K562 (cell line): ENCODE measurements at regions not wholly inside any gene's neighbourhood (a gene's known extent, or its start where the extent isn't known, plus 50 kb on each side); places are given as distances from the start of the nearest gene placed in this dataset.

Experiments
- ATAC-seq: fragments of 200-7000 bp; cut with Tn5 transposase; 3 replicates; pipeline ENCODE4 v1.9.1; 2020; ENCODE audit warnings: moderate library complexity
- BruUV-seq: library from RNA; stranded (reverse); fragments of 400-500 nt; replicated peaks from 2 replicates; lab custom pipeline; 2021; lab: Mats Ljungman, UMichigan
- CTCF ChIA-PET: fragments of 300-600 bp; formaldehyde crosslinking; extraction: SDS; loops from one replicate; lab custom pipeline; 2021; ENCODE audit warnings: low intra/inter-chr PET ratio; lab: Yijun Ruan, JAX
- POLR2A ChIA-PET: fragments of 300-600, 350-650 bp; sonication (Branson Sonifier 250); formaldehyde crosslinking; extraction: SDS; loops from one replicate; lab custom pipeline; 2021; ENCODE audit warnings: antibody characterized with exemption, inconsistent platforms; lab: Yijun Ruan, JAX
- DNase-seq, 4 experiments: peaks; one replicate each; pipeline versions ENCODE4 v3.0.0 to v3.0.0-alpha.2; 2011 to 2018; ENCODE audit warnings: low spot score in 3 of 4, mixed read lengths in 3 of 4; ENCODE audit errors: extremely low read depth in 1 of 4
- FAIRE-seq: peaks from 2 replicates; lab custom pipeline; 2011; peaks lifted over from hg19 to GRCh38; lab: Jason Lieb, UNC
- H2AFZ ChIP-seq: 2 replicates; pipeline ENCODE4 v1.6.0; 2011; ENCODE audit warnings: low read depth, low read length, control low read depth, inconsistent platforms
- H3K27ac ChIP-seq: fragments of 200-600 bp; 3 replicates; pipeline ENCODE4 v1.8.0; 2011; ENCODE audit warnings: low read depth, mild to moderate bottlenecking, control low read depth, inconsistent platforms, low read length, moderate library complexity, mixed read lengths; ENCODE audit errors: extremely low read depth
- H3K27me3 ChIP-seq, 2 experiments: fragments of 300-600 bp in 1 of 2; 2 replicates in 1 of 2; 3 replicates in 1 of 2; pipeline versions ENCODE4 v1.6.0 to v1.8.0; 2011; ENCODE audit warnings: inconsistent platforms in 2 of 2, low read length in 2 of 2, mild to moderate bottlenecking in 1 of 2, mixed read lengths in 1 of 2, moderate library complexity in 1 of 2; ENCODE audit not compliant: control insufficient read depth in 2 of 2, insufficient read depth in 2 of 2
- H3K36me3 ChIP-seq: fragments of 300-600 bp; 3 replicates; pipeline ENCODE4 v1.8.0; 2011; ENCODE audit warnings: mild to moderate bottlenecking, low read length, inconsistent platforms; ENCODE audit not compliant: control insufficient read depth, insufficient read depth
- H3K4me1 ChIP-seq, 2 experiments: fragments of 200-600 bp in 1 of 2; replicated peaks in 1 of 2; 2 replicates in 1 of 2; 3 replicates in 1 of 2; pipeline versions ENCODE4 v1.5.1 to v1.8.0; 2011; ENCODE audit warnings: inconsistent platforms in 2 of 2, low read length in 2 of 2, mild to moderate bottlenecking in 1 of 2, mixed read lengths in 1 of 2, moderate library complexity in 1 of 2; ENCODE audit not compliant: control insufficient read depth in 2 of 2, insufficient read depth in 2 of 2
- H3K4me2 ChIP-seq: 2 replicates; pipeline ENCODE4 v1.6.1; 2011; ENCODE audit warnings: low read length, control low read depth, inconsistent platforms, mixed read lengths; ENCODE audit not compliant: insufficient read depth
- H3K4me3 ChIP-seq: fragments of 200-600 bp; sonication (generic), shearing (Covaris generic); 2 replicates; pipeline ENCODE4 v1.5.1; 2016; ENCODE audit warnings: control low read depth, inconsistent platforms
- H3K79me2 ChIP-seq: fragments of 200-600 bp; 3 replicates; pipeline ENCODE4 v1.8.0; 2011; ENCODE audit warnings: low read length, inconsistent platforms; ENCODE audit not compliant: control insufficient read depth, insufficient read depth
- H3K9ac ChIP-seq, 2 experiments: 2 replicates each; pipeline versions ENCODE4 v1.6.0 to v1.6.1; 2011; ENCODE audit warnings: low read depth in 2 of 2, low read length in 2 of 2, control low read depth in 1 of 2, inconsistent platforms in 1 of 2, mild to moderate bottlenecking in 1 of 2, mixed read lengths in 1 of 2; ENCODE audit not compliant: insufficient read depth in 1 of 2
- H3K9me1 ChIP-seq: one replicate; pipeline ENCODE4 v1.6.0; 2011; ENCODE audit warnings: inconsistent platforms, mild to moderate bottlenecking, low read length, moderate library complexity; ENCODE audit not compliant: control insufficient read depth, insufficient read depth
- H3K9me3 ChIP-seq: replicated peaks from 2 replicates; pipeline ENCODE4 v1.5.1; 2011; ENCODE audit warnings: low read depth, low read length, inconsistent platforms; ENCODE audit not compliant: control insufficient read depth, insufficient read depth
- H4K20me1 ChIP-seq: replicated peaks from 2 replicates; pipeline ENCODE4 v1.6.1; 2011; ENCODE audit warnings: low read length, inconsistent platforms, mixed read lengths; ENCODE audit not compliant: control insufficient read depth, insufficient read depth
- DIDO1 ChIP-seq: fragments of 450-650 bp; IDR thresholded peaks from 2 replicates; pipeline ENCODE4 v1.6.1; 2016; ENCODE audit warnings: low read depth, missing biosample characterization, missing genetic modification characterization
- ETS1 ChIP-seq: conservative IDR thresholded peaks from 2 replicates; pipeline ENCODE4 v1.6.1; 2011; ENCODE audit warnings: low read depth, mild to moderate bottlenecking, low read length; ENCODE audit not compliant: control insufficient read depth
- HDAC2 ChIP-seq: fragments of 450-650 bp; IDR thresholded peaks from 2 replicates; pipeline ENCODE4 v1.6.1; 2016; ENCODE audit warnings: mild to moderate bottlenecking
- MEF2A ChIP-seq: IDR thresholded peaks from 2 replicates; pipeline ENCODE4 v1.6.1; 2011; ENCODE audit warnings: low read depth, mild to moderate bottlenecking, low read length, moderate library complexity; ENCODE audit not compliant: control insufficient read depth
- MYNN ChIP-seq, 2 experiments: sonication (generic); formaldehyde crosslinking in 1 of 2; IDR thresholded peaks; 2 replicates each; pipeline versions ENCODE4 v1.5.0 to v1.6.1; 2016 to 2020; ENCODE audit warnings: antibody characterized with exemption in 1 of 2, missing genetic modification reagents in 1 of 2
- PHF21A ChIP-seq: fragments of 450-650 bp; IDR thresholded peaks from 2 replicates; pipeline ENCODE4 v1.6.1; 2017; ENCODE audit warnings: low read depth, borderline replicate concordance
- SAFB ChIP-seq: fragments of 200-400 bp; formaldehyde crosslinking; IDR thresholded peaks from 2 replicates; pipeline ENCODE4 v1.6.1; 2017; ENCODE audit warnings: low read depth, low read length, borderline replicate concordance
- TBP ChIP-seq: optimal IDR thresholded peaks from 2 replicates; pipeline ENCODE3; 2011; ENCODE audit warnings: low read depth, low read length, improper control_type of control experiment
- ZBTB7A ChIP-seq: IDR thresholded peaks from 2 replicates; pipeline ENCODE4 v1.6.1; 2011; ENCODE audit warnings: low read depth, mild to moderate bottlenecking, low read length, moderate library complexity, borderline replicate concordance; ENCODE audit not compliant: control insufficient read depth
- ZNF717 ChIP-seq: fragments of 250-450 bp; sonication (Bioruptor Pico); IDR thresholded peaks from 2 replicates; pipeline ENCODE4 v1.5.0; 2021
- WGBS: fragments of 100-300 bp; shearing (Covaris generic); methylation state at CpG from one replicate; pipeline ENCODE4 v1.1.6; 2016; ENCODE audit warnings: low coverage, mixed read lengths; ENCODE audit not compliant: insufficient coverage; ENCODE audit errors: missing lambda C conversion rate; 5-methylcytosine and 5-hydroxymethylcytosine counted together
- in situ Hi-C: fragments of 300-500 bp; cut with MboI; formaldehyde crosslinking; loops from 4 replicates; pipeline ENCODE4 v1.15.0; 2018; ENCODE audit warnings: inconsistent platforms, mixed read lengths
- intact Hi-C: fragments of 100-400 bp; cut with micrococcal nuclease; formaldehyde crosslinking; loops from 2 replicates; pipeline ENCODE4 v1.14.2; 2022
- TF ChIP-seq, protein P1 (sequence below): fragments of 450-650 bp; IDR thresholded peaks from 2 replicates; pipeline ENCODE4 v1.6.1; 2016; ENCODE audit warnings: mild to moderate bottlenecking, moderate library complexity

- Histone ChIP-seq H2AFZ (no peak overlapping the region), H3K36me3 (no peaks in the 10 kb centered on the region), H3K27me3 (peaks cover 0 to 30% of the 10 kb centered on the region in 2 experiments; a peak in 3 of 5 replicates), H3K4me3 (no peak overlapping the region), H3K9me3 (no peaks in the 10 kb centered on the region), H3K27ac (no peak overlapping the region), H3K4me2 (no peak overlapping the region), H3K79me2 (no peaks in the 10 kb centered on the region), H3K4me1 (no peaks in the 10 kb centered on the region), H3K9ac (no peak overlapping the region), H3K9me1 (no peaks in the 10 kb centered on the region), H4K20me1 (no peaks in the 10 kb centered on the region)
- in situ Hi-C loops: no loop called here
- intact Hi-C loops: no loop called here
- ATAC-seq: no peak
- ChIA-PET POLR2A (interaction anchor here (0.9 kb wide), 1 partner anchor 11 kb away, joined by 3 read pairs; no protein-coding TSS in a partner anchor), CTCF (no interaction called here)
- FAIRE-seq: no peak
- WGBS: 0% methylated on average over 1 of the region's 1 CpG
- DNase-seq: no peak
- BruUV-seq: no TSS peak
- TF ChIP-seq MEF2A (no peak), DIDO1 (no peak), SAFB (no peak), HDAC2 (no peak), ETS1 (no peak), MYNN (IDR thresholded peaks at IDR 0.05) (no peak), MYNN (CRISPR knock-in tag; IDR thresholded peaks at IDR 0.05) (no peak), ZBTB7A (no peak), ZNF717 (CRISPR knock-in tag) (no peak), TBP (no peak), PHF21A (no peak)
- TF ChIP-seq, protein P1, sequence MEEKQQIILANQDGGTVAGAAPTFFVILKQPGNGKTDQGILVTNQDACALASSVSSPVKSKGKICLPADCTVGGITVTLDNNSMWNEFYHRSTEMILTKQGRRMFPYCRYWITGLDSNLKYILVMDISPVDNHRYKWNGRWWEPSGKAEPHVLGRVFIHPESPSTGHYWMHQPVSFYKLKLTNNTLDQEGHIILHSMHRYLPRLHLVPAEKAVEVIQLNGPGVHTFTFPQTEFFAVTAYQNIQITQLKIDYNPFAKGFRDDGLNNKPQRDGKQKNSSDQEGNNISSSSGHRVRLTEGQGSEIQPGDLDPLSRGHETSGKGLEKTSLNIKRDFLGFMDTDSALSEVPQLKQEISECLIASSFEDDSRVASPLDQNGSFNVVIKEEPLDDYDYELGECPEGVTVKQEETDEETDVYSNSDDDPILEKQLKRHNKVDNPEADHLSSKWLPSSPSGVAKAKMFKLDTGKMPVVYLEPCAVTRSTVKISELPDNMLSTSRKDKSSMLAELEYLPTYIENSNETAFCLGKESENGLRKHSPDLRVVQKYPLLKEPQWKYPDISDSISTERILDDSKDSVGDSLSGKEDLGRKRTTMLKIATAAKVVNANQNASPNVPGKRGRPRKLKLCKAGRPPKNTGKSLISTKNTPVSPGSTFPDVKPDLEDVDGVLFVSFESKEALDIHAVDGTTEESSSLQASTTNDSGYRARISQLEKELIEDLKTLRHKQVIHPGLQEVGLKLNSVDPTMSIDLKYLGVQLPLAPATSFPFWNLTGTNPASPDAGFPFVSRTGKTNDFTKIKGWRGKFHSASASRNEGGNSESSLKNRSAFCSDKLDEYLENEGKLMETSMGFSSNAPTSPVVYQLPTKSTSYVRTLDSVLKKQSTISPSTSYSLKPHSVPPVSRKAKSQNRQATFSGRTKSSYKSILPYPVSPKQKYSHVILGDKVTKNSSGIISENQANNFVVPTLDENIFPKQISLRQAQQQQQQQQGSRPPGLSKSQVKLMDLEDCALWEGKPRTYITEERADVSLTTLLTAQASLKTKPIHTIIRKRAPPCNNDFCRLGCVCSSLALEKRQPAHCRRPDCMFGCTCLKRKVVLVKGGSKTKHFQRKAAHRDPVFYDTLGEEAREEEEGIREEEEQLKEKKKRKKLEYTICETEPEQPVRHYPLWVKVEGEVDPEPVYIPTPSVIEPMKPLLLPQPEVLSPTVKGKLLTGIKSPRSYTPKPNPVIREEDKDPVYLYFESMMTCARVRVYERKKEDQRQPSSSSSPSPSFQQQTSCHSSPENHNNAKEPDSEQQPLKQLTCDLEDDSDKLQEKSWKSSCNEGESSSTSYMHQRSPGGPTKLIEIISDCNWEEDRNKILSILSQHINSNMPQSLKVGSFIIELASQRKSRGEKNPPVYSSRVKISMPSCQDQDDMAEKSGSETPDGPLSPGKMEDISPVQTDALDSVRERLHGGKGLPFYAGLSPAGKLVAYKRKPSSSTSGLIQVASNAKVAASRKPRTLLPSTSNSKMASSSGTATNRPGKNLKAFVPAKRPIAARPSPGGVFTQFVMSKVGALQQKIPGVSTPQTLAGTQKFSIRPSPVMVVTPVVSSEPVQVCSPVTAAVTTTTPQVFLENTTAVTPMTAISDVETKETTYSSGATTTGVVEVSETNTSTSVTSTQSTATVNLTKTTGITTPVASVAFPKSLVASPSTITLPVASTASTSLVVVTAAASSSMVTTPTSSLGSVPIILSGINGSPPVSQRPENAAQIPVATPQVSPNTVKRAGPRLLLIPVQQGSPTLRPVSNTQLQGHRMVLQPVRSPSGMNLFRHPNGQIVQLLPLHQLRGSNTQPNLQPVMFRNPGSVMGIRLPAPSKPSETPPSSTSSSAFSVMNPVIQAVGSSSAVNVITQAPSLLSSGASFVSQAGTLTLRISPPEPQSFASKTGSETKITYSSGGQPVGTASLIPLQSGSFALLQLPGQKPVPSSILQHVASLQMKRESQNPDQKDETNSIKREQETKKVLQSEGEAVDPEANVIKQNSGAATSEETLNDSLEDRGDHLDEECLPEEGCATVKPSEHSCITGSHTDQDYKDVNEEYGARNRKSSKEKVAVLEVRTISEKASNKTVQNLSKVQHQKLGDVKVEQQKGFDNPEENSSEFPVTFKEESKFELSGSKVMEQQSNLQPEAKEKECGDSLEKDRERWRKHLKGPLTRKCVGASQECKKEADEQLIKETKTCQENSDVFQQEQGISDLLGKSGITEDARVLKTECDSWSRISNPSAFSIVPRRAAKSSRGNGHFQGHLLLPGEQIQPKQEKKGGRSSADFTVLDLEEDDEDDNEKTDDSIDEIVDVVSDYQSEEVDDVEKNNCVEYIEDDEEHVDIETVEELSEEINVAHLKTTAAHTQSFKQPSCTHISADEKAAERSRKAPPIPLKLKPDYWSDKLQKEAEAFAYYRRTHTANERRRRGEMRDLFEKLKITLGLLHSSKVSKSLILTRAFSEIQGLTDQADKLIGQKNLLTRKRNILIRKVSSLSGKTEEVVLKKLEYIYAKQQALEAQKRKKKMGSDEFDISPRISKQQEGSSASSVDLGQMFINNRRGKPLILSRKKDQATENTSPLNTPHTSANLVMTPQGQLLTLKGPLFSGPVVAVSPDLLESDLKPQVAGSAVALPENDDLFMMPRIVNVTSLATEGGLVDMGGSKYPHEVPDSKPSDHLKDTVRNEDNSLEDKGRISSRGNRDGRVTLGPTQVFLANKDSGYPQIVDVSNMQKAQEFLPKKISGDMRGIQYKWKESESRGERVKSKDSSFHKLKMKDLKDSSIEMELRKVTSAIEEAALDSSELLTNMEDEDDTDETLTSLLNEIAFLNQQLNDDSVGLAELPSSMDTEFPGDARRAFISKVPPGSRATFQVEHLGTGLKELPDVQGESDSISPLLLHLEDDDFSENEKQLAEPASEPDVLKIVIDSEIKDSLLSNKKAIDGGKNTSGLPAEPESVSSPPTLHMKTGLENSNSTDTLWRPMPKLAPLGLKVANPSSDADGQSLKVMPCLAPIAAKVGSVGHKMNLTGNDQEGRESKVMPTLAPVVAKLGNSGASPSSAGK: no peak
Measured at GRCh38 chr3:43816372-43816771, 125.6 kb downstream of the ABHD5 start.
